Thoracic aorta (tissue), 2 donors: ENCODE measurements at regions not wholly inside any gene's neighbourhood (a gene's known extent, or its start where the extent isn't known, plus 50 kb on each side); places are given as distances from the start of the nearest gene placed in this dataset.

Source experiments
- ATAC-seq: fragments of 150-250 bp; one replicate; pipeline ENCODE4 v1.8.0; 2017; ENCODE audit warnings: low read depth; ENCODE audit not compliant: insufficient number of reproducible peaks, low FRiP score
- DNase-seq: peaks from one replicate; pipeline ENCODE4 v3.0.0-alpha.2; 2020; ENCODE audit warnings: low spot score
- H3K27ac ChIP-seq, 2 donors: fragments of 200-600 bp; sonication (generic); 1 replicate in 1 of 2; 2 replicates in 1 of 2; pipeline ENCODE4 v1.5.1; 2016; ENCODE audit warnings: mild to moderate bottlenecking in 2 of 2, moderate library complexity in 2 of 2
- H3K27me3 ChIP-seq: fragments of 200-600 bp; sonication (generic); replicated peaks from 2 replicates; pipeline ENCODE4 v1.6.0; 2016; ENCODE audit warnings: mild to moderate bottlenecking; ENCODE audit not compliant: insufficient read depth
- H3K36me3 ChIP-seq: fragments of 200-600 bp; sonication (generic); one replicate; pipeline ENCODE4 v1.5.1; 2016
- H3K4me1 ChIP-seq, 2 donors: fragments of 200-600 bp; sonication (generic); 1 replicate in 1 of 2; 2 replicates in 1 of 2; pipeline versions ENCODE4 v1.5.1 to v1.6.0; 2016; ENCODE audit warnings: low read depth in 2 of 2, mild to moderate bottlenecking in 1 of 2; ENCODE audit not compliant: control insufficient read depth in 1 of 2
- H3K4me3 ChIP-seq: fragments of 200-600 bp; sonication (generic); 2 replicates; pipeline ENCODE4 v1.5.1; 2016; ENCODE audit warnings: mild to moderate bottlenecking
- H3K9me3 ChIP-seq: fragments of 200-600 bp; sonication (generic); 2 replicates; pipeline ENCODE4 v1.5.1; 2016
- CTCF ChIP-seq: fragments of 200-600 bp; sonication (generic); IDR thresholded peaks from one replicate; pipeline ENCODE4 v1.5.1; 2019; ENCODE audit warnings: antibody characterized with exemption

GRCh38 chr1:18553388-18553787 is 72.7 kb downstream of the KLHDC7A start:
- ATAC-seq (no peak), DNase-seq (no peak)
- no peak for TF ChIP-seq CTCF
- Histone ChIP-seq H3K27ac (no peak overlapping the region), H3K4me1 (no peaks in the 10 kb centered on the region), H3K27me3 (no peaks in the 10 kb centered on the region), H3K36me3 (no peaks in the 10 kb centered on the region), H3K9me3 (no peaks in the 10 kb centered on the region), H3K4me3 (no peak overlapping the region)

GRCh38 chr1:18554099-18554498 is 73.4 kb downstream of the KLHDC7A start:
- no peak overlapping the region for H3K27ac ChIP-seq
- DNase-seq (no peak), ATAC-seq (no peak)
- no peak for TF ChIP-seq CTCF
- H3K36me3 ChIP-seq, result no peaks in the 10 kb centered on the region
- H3K9me3 ChIP-seq, result no peaks in the 10 kb centered on the region
- no peaks in the 10 kb centered on the region for H3K4me1 ChIP-seq
- H3K4me3 ChIP-seq, result no peak overlapping the region
- no peaks in the 10 kb centered on the region for H3K27me3 ChIP-seq

GRCh38 chr1:18554597-18554996 is 73.9 kb downstream of the KLHDC7A start:
- no peaks in the 10 kb centered on the region for H3K4me1 ChIP-seq
- H3K27ac ChIP-seq, result no peak overlapping the region
- no peak for TF ChIP-seq CTCF
- no peaks in the 10 kb centered on the region for H3K9me3 ChIP-seq
- ATAC-seq (no peak), DNase-seq (no peak)
- no peaks in the 10 kb centered on the region for H3K27me3 ChIP-seq
- H3K36me3 ChIP-seq, result no peaks in the 10 kb centered on the region
- H3K4me3 ChIP-seq, result no peak overlapping the region

GRCh38 chr1:18555036-18555435 is 74.3 kb downstream of the KLHDC7A start:
- Histone ChIP-seq H3K4me3 (no peak overlapping the region), H3K27me3 (no peaks in the 10 kb centered on the region), H3K9me3 (no peaks in the 10 kb centered on the region), H3K36me3 (no peaks in the 10 kb centered on the region), H3K27ac (no peak overlapping the region), H3K4me1 (no peaks in the 10 kb centered on the region)
- no peak for ATAC-seq
- DNase-seq, result no peak
- TF ChIP-seq CTCF, result no peak

GRCh38 chr1:18556364-18556763 is 74.3 kb upstream of the PAX7 start:
- Histone ChIP-seq H3K4me1 (no peaks in the 10 kb centered on the region), H3K9me3 (no peaks in the 10 kb centered on the region), H3K27me3 (no peaks in the 10 kb centered on the region), H3K27ac (no peak overlapping the region), H3K36me3 (no peaks in the 10 kb centered on the region), H3K4me3 (no peak overlapping the region)
- DNase-seq (no peak), ATAC-seq (no peak)
- no peak for TF ChIP-seq CTCF
